ENCODE measurements at regions not wholly inside any gene's neighbourhood (a gene's known extent, or its start where the extent isn't known, plus 50 kb on each side); places are given as distances from the start of the nearest gene placed in this dataset.
"Not testable (repeated sequence)": the region's sequence is repeated elsewhere in the genome, so short reads cannot be mapped to it uniquely, and the experiment has no call there.

- Mint-ChIP-seq H3K4me1 (no peaks in the 10 kb centered on the region), H3K27me3 (no peaks in the 10 kb centered on the region), H3K27ac (no peak overlapping the region), H3K4me3 (no peak overlapping the region), H3K9me3 (peaks cover 0 to 18% (median 1%) of the 10 kb centered on the region in 11 donors), H3K36me3 (no peaks in the 10 kb centered on the region)
- H3K9me3 ChIP-seq (ENCODE audit: control insufficient read depth in 2 of 3, low read length in 3 of 3), result no peaks in the 10 kb centered on the region
- intact Hi-C loops (cut with micrococcal nuclease), result no loop called here
- ATAC-seq (no peak), DNase-seq (no peak)
- CTCF ChIA-PET, result no interaction called here
- no peak overlapping the region for H3K4me3 ChIP-seq (ENCODE audit: low read length)
- POLR2A ChIA-PET, result no interaction called here
- H3K36me3 ChIP-seq (ENCODE audit: control insufficient read depth in 2 of 3, insufficient read depth in 3 of 3, low read length in 3 of 3), result no peaks in the 10 kb centered on the region
- no peak overlapping the region for H3K27ac ChIP-seq (ENCODE audit: low read depth, low read length)
- H3K4me1 ChIP-seq (ENCODE audit: control insufficient read depth in 2 of 2, insufficient read depth in 2 of 2, low read length in 2 of 2), result no peaks in the 10 kb centered on the region
- H3K27me3 ChIP-seq (ENCODE audit: control insufficient read depth in 2 of 2, insufficient read depth in 2 of 2, low read length in 2 of 2), result no peaks in the 10 kb centered on the region
Measured at GRCh38 chr12:42862055-42862454, 272.5 kb upstream of the PRICKLE1 start.

GRCh38 chr12:42860331-42860730, 270.8 kb upstream of the PRICKLE1 start:
- H3K27ac ChIP-seq (ENCODE audit: low read depth, low read length); CTCF ChIA-PET; DNase-seq; H3K4me1 Mint-ChIP-seq; H3K4me1 ChIP-seq (ENCODE audit: control insufficient read depth in 2 of 2, insufficient read depth in 2 of 2, low read length in 2 of 2); ATAC-seq; H3K4me3 ChIP-seq (ENCODE audit: low read length); POLR2A ChIA-PET; H3K4me3 Mint-ChIP-seq; intact Hi-C loops (cut with micrococcal nuclease); H3K27ac Mint-ChIP-seq; H3K36me3 Mint-ChIP-seq; H3K27me3 Mint-ChIP-seq; H3K27me3 ChIP-seq (ENCODE audit: control insufficient read depth in 2 of 2, insufficient read depth in 2 of 2, low read length in 2 of 2); H3K36me3 ChIP-seq (ENCODE audit: control insufficient read depth in 2 of 3, insufficient read depth in 3 of 3, low read length in 3 of 3); H3K9me3 ChIP-seq (ENCODE audit: control insufficient read depth in 2 of 3, low read length in 3 of 3): not testable (repeated sequence)
- H3K9me3 Mint-ChIP-seq, result peaks cover 0 to 14% (median 0%) of the 10 kb centered on the region in 11 donors

- no peak overlapping the region for H3K4me3 Mint-ChIP-seq
- H3K27ac Mint-ChIP-seq, result no peak overlapping the region
- no peaks in the 10 kb centered on the region for H3K4me1 ChIP-seq (ENCODE audit: control insufficient read depth in 2 of 2, insufficient read depth in 2 of 2, low read length in 2 of 2)
- DNase-seq (no peak), ATAC-seq (no peak)
- POLR2A ChIA-PET, result no interaction called here
- H3K4me3 ChIP-seq (ENCODE audit: low read length), result no peak overlapping the region
- no peaks in the 10 kb centered on the region for H3K9me3 ChIP-seq (ENCODE audit: control insufficient read depth in 2 of 3, low read length in 3 of 3)
- no peaks in the 10 kb centered on the region for H3K27me3 Mint-ChIP-seq
- no peaks in the 10 kb centered on the region for H3K4me1 Mint-ChIP-seq
- no peaks in the 10 kb centered on the region for H3K36me3 Mint-ChIP-seq
- no peaks in the 10 kb centered on the region for H3K36me3 ChIP-seq (ENCODE audit: control insufficient read depth in 2 of 3, insufficient read depth in 3 of 3, low read length in 3 of 3)
- no peaks in the 10 kb centered on the region for H3K27me3 ChIP-seq (ENCODE audit: control insufficient read depth in 2 of 2, insufficient read depth in 2 of 2, low read length in 2 of 2)
- peaks cover 0 to 17% (median 0%) of the 10 kb centered on the region in 11 donors for H3K9me3 Mint-ChIP-seq
- CTCF ChIA-PET, result no interaction called here
- H3K27ac ChIP-seq (ENCODE audit: low read depth, low read length), result no peak overlapping the region
- intact Hi-C loops (cut with micrococcal nuclease), result no loop called here
Measured at GRCh38 chr12:42859612-42860011, 270.1 kb upstream of the PRICKLE1 start.

- Mint-ChIP-seq H3K27ac (no peak overlapping the region), H3K4me3 (no peak overlapping the region), H3K4me1 (no peaks in the 10 kb centered on the region), H3K36me3 (no peaks in the 10 kb centered on the region), H3K27me3 (peaks cover 0 to 4% (median 0%) of the 10 kb centered on the region in 5 donors), H3K9me3 (peaks cover 0 to 6% (median 0%) of the 10 kb centered on the region in 11 donors)
- H3K4me1 ChIP-seq (ENCODE audit: control insufficient read depth in 2 of 2, insufficient read depth in 2 of 2, low read length in 2 of 2), result no peaks in the 10 kb centered on the region
- POLR2A ChIA-PET, result no interaction called here
- H3K4me3 ChIP-seq (ENCODE audit: low read length), result no peak overlapping the region
- intact Hi-C loops (cut with micrococcal nuclease), result no loop called here
- DNase-seq (no peak), ATAC-seq (no peak)
- H3K27ac ChIP-seq (ENCODE audit: low read depth, low read length), result no peak overlapping the region
- no peaks in the 10 kb centered on the region for H3K9me3 ChIP-seq (ENCODE audit: control insufficient read depth in 2 of 3, low read length in 3 of 3)
- no peaks in the 10 kb centered on the region for H3K27me3 ChIP-seq (ENCODE audit: control insufficient read depth in 2 of 2, insufficient read depth in 2 of 2, low read length in 2 of 2)
- CTCF ChIA-PET, result no interaction called here
- H3K36me3 ChIP-seq (ENCODE audit: control insufficient read depth in 2 of 3, insufficient read depth in 3 of 3, low read length in 3 of 3), result no peaks in the 10 kb centered on the region
Measured at GRCh38 chr12:42857106-42857505, 267.6 kb upstream of the PRICKLE1 start.

- Mint-ChIP-seq H3K27ac (no peak overlapping the region), H3K9me3 (peaks cover 0 to 8% (median 0%) of the 10 kb centered on the region in 11 donors), H3K4me1 (no peaks in the 10 kb centered on the region), H3K4me3 (no peak overlapping the region), H3K36me3 (no peaks in the 10 kb centered on the region), H3K27me3 (peaks cover 0 to 4% (median 4%) of the 10 kb centered on the region in 5 donors)
- ChIA-PET CTCF (no interaction called here), POLR2A (no interaction called here)
- no peak overlapping the region for H3K4me3 ChIP-seq (ENCODE audit: low read length)
- no peaks in the 10 kb centered on the region for H3K9me3 ChIP-seq (ENCODE audit: control insufficient read depth in 2 of 3, low read length in 3 of 3)
- no peaks in the 10 kb centered on the region for H3K4me1 ChIP-seq (ENCODE audit: control insufficient read depth in 2 of 2, insufficient read depth in 2 of 2, low read length in 2 of 2)
- DNase-seq (no peak), ATAC-seq (no peak)
- H3K27me3 ChIP-seq (ENCODE audit: control insufficient read depth in 2 of 2, insufficient read depth in 2 of 2, low read length in 2 of 2), result no peaks in the 10 kb centered on the region
- H3K36me3 ChIP-seq (ENCODE audit: control insufficient read depth in 2 of 3, insufficient read depth in 3 of 3, low read length in 3 of 3), result no peaks in the 10 kb centered on the region
- intact Hi-C loops (cut with micrococcal nuclease), result no loop called here
- H3K27ac ChIP-seq (ENCODE audit: low read depth, low read length), result no peak overlapping the region
Measured at GRCh38 chr12:42855362-42855950, 265.9 kb upstream of the PRICKLE1 start.

GRCh38 chr12:42854826-42855225, 265.3 kb upstream of the PRICKLE1 start:
- no peaks in the 10 kb centered on the region for H3K4me1 Mint-ChIP-seq
- no peak for ATAC-seq
- no peaks in the 10 kb centered on the region for H3K9me3 ChIP-seq (ENCODE audit: control insufficient read depth in 2 of 3, low read length in 3 of 3)
- ChIA-PET POLR2A (no interaction called here), CTCF (no interaction called here)
- no peaks in the 10 kb centered on the region for H3K36me3 ChIP-seq (ENCODE audit: control insufficient read depth in 2 of 3, insufficient read depth in 3 of 3, low read length in 3 of 3)
- no peak overlapping the region for H3K4me3 ChIP-seq (ENCODE audit: low read length)
- no peak overlapping the region for H3K27ac Mint-ChIP-seq
- peaks cover 0 to 11% (median 0%) of the 10 kb centered on the region in 11 donors for H3K9me3 Mint-ChIP-seq
- H3K27me3 ChIP-seq (ENCODE audit: control insufficient read depth in 2 of 2, insufficient read depth in 2 of 2, low read length in 2 of 2), result no peaks in the 10 kb centered on the region
- no peaks in the 10 kb centered on the region for H3K36me3 Mint-ChIP-seq
- H3K4me3 Mint-ChIP-seq, result no peak overlapping the region
- DNase-seq, result no peak
- intact Hi-C loops (cut with micrococcal nuclease), result no loop called here
- no peak overlapping the region for H3K27ac ChIP-seq (ENCODE audit: low read depth, low read length)
- H3K27me3 Mint-ChIP-seq, result peaks cover 0 to 4% (median 4%) of the 10 kb centered on the region in 5 donors
- H3K4me1 ChIP-seq (ENCODE audit: control insufficient read depth in 2 of 2, insufficient read depth in 2 of 2, low read length in 2 of 2), result no peaks in the 10 kb centered on the region

GRCh38 chr12:42854208-42854607, 264.7 kb upstream of the PRICKLE1 start:
- no peaks in the 10 kb centered on the region for H3K4me1 Mint-ChIP-seq

More at GRCh38 chr12:42854208-42854607, 264.7 kb upstream of the PRICKLE1 start:
- no peaks in the 10 kb centered on the region for H3K27me3 ChIP-seq (ENCODE audit: control insufficient read depth in 2 of 2, insufficient read depth in 2 of 2, low read length in 2 of 2)
- ChIA-PET CTCF (no interaction called here), POLR2A (no interaction called here)
- H3K27ac ChIP-seq (ENCODE audit: low read depth, low read length), result no peak overlapping the region
- peaks cover 0 to 11% (median 0%) of the 10 kb centered on the region in 11 donors for H3K9me3 Mint-ChIP-seq
- H3K4me3 Mint-ChIP-seq, result no peak overlapping the region
- H3K36me3 ChIP-seq (ENCODE audit: control insufficient read depth in 2 of 3, insufficient read depth in 3 of 3, low read length in 3 of 3), result no peaks in the 10 kb centered on the region
- no peak for DNase-seq
- no peaks in the 10 kb centered on the region for H3K9me3 ChIP-seq (ENCODE audit: control insufficient read depth in 2 of 3, low read length in 3 of 3)
- peaks cover 0 to 4% (median 4%) of the 10 kb centered on the region in 5 donors for H3K27me3 Mint-ChIP-seq
- ATAC-seq, result no peak
- no peaks in the 10 kb centered on the region for H3K36me3 Mint-ChIP-seq
- H3K27ac Mint-ChIP-seq, result no peak overlapping the region
- intact Hi-C loops (cut with micrococcal nuclease), result no loop called here
- no peaks in the 10 kb centered on the region for H3K4me1 ChIP-seq (ENCODE audit: control insufficient read depth in 2 of 2, insufficient read depth in 2 of 2, low read length in 2 of 2)
- no peak overlapping the region for H3K4me3 ChIP-seq (ENCODE audit: low read length)
